Type B pancreatic cell (in vitro differentiated cells): ENCODE measurements at regions not wholly inside any gene's neighbourhood (a gene's known extent, or its start where the extent isn't known, plus 50 kb on each side); places are given as distances from the start of the nearest gene placed in this dataset.

Source experiments
- DNase-seq: peaks from one replicate; pipeline ENCODE4 v3.0.0; 2021; ENCODE audit warnings: mixed read lengths; ENCODE audit not compliant: unreplicated experiment; ENCODE audit errors: extremely low spot score
- H3K27ac Mint-ChIP-seq: 2 replicates; pipeline ENCODE4 v1.8.0; 2021; ENCODE audit warnings: mild to moderate bottlenecking, mixed read lengths
- H3K27me3 Mint-ChIP-seq: 2 replicates; pipeline ENCODE4 v1.8.0; 2021; ENCODE audit warnings: mixed read lengths
- H3K36me3 Mint-ChIP-seq: 2 replicates; pipeline ENCODE4 v1.8.0; 2021; ENCODE audit warnings: mixed read lengths
- H3K4me1 Mint-ChIP-seq: one replicate; pipeline ENCODE4 v1.8.0; 2021; ENCODE audit warnings: mixed read lengths; ENCODE audit not compliant: unreplicated experiment
- H3K4me3 Mint-ChIP-seq: 2 replicates; pipeline ENCODE4 v1.8.0; 2021; ENCODE audit warnings: mild to moderate bottlenecking, mixed read lengths
- H3K9me3 Mint-ChIP-seq: 2 replicates; pipeline ENCODE4 v1.8.0; 2021; ENCODE audit warnings: mixed read lengths
- CTCF ChIP-seq: fragments of 200-600 bp; sonication (generic); conservative IDR thresholded peaks from 2 replicates; pipeline ENCODE4 v1.5.0; 2021; ENCODE audit warnings: antibody characterized with exemption, mild to moderate bottlenecking

GRCh38 chr4:147134536-147135210, 189.0 kb upstream of the TTC29 start:
- TF ChIP-seq CTCF: no peak
- Mint-ChIP-seq H3K27me3 (no peaks in the 10 kb centered on the region), H3K4me1 (peaks cover 16% of the 10 kb centered on the region), H3K27ac (no peak overlapping the region), H3K36me3 (no peaks in the 10 kb centered on the region), H3K4me3 (no peak overlapping the region), H3K9me3 (no peaks in the 10 kb centered on the region)
- no peak for DNase-seq

GRCh38 chr4:147136310-147136709, 190.6 kb upstream of the TTC29 start:
- H3K9me3 Mint-ChIP-seq: no peaks in the 10 kb centered on the region
- H3K36me3 Mint-ChIP-seq: no peaks in the 10 kb centered on the region
- TF ChIP-seq CTCF: no peak
- no peaks in the 10 kb centered on the region for H3K27me3 Mint-ChIP-seq
- DNase-seq: no peak
- H3K4me1 Mint-ChIP-seq: peaks cover 16% of the 10 kb centered on the region
- no peak overlapping the region for H3K4me3 Mint-ChIP-seq
- no peak overlapping the region for H3K27ac Mint-ChIP-seq

- Mint-ChIP-seq H3K27me3 (no peaks in the 10 kb centered on the region), H3K36me3 (no peaks in the 10 kb centered on the region), H3K27ac (no peak overlapping the region), H3K9me3 (no peaks in the 10 kb centered on the region), H3K4me1 (peaks cover 16% of the 10 kb centered on the region), H3K4me3 (no peak overlapping the region)
- no peak for TF ChIP-seq CTCF
- no peak for DNase-seq
Observed at GRCh38 chr4:147136751-147137150, 191.1 kb upstream of the TTC29 start.

GRCh38 chr4:147137280-147137679, 191.6 kb upstream of the TTC29 start:
- Mint-ChIP-seq H3K27ac (no peak overlapping the region), H3K9me3 (no peaks in the 10 kb centered on the region), H3K27me3 (no peaks in the 10 kb centered on the region), H3K4me1 (peaks cover 16% of the 10 kb centered on the region), H3K4me3 (no peak overlapping the region), H3K36me3 (no peaks in the 10 kb centered on the region)
- TF ChIP-seq CTCF: no peak
- DNase-seq: no peak

GRCh38 chr4:147138171-147138570, 192.5 kb upstream of the TTC29 start:
- no peaks in the 10 kb centered on the region for H3K36me3 Mint-ChIP-seq
- no peaks in the 10 kb centered on the region for H3K9me3 Mint-ChIP-seq
- no peak for TF ChIP-seq CTCF
- peaks cover 16% of the 10 kb centered on the region for H3K4me1 Mint-ChIP-seq
- DNase-seq: no peak
- no peak overlapping the region for H3K27ac Mint-ChIP-seq
- H3K27me3 Mint-ChIP-seq: no peaks in the 10 kb centered on the region
- no peak overlapping the region for H3K4me3 Mint-ChIP-seq
